GM19240 (cell line): ENCODE measurements at regions not wholly inside any gene's neighbourhood (a gene's known extent, or its start where the extent isn't known, plus 50 kb on each side); places are given as distances from the start of the nearest gene placed in this dataset.
"Not testable (repeated sequence)": the region's sequence is repeated elsewhere in the genome, so short reads cannot be mapped to it uniquely, and the experiment has no call there.

Experiments used
- DNase-seq: peaks from one replicate; pipeline ENCODE4 v3.0.0; 2011; ENCODE audit warnings: low spot score; ENCODE audit not compliant: insufficient read length

DNA sequence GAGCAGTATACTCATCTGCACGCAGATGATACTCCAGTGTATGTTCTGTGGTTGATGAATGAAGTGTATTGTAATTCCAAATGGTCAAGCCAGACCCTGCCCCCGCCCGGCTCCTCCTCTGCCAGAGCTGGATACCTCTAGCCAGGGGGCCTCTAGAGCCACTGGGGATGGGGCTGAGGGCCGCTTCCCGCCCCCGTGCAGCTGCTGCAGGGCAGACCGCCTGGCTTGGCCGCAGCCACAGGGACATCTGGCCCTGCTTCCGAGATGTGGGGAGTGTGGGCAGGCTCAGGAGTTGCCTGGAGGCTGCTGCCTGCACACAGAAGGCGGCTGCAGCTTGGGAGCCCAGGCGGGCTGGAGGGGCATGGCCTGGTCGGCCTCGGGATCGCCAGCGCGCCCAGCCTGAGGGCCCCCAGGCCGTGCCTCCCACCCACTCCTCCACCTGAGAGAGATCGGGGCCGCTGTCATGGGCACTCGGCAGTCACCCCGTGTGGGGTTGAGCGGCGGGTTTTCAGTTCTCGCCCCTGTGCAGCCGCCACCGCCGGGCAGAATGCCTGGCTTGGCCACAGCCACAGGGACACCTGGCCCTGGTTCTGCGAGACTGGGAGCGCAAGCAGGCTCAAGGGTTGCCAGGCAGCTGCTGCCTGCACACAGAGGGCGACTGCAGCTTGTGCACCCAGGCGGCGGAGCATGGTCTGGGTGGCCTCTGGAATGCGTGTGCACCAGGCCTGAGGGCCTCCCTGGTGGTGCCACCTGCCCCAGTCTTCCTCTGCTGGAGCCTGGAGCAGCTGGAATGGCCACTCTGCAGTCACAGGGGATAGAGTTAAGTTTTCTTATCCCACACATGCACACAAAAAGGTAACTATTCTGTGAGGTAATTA, 1643.7 kb downstream of the SPATA31A7 start:
- not testable (repeated sequence) for DNase-seq

DNA sequence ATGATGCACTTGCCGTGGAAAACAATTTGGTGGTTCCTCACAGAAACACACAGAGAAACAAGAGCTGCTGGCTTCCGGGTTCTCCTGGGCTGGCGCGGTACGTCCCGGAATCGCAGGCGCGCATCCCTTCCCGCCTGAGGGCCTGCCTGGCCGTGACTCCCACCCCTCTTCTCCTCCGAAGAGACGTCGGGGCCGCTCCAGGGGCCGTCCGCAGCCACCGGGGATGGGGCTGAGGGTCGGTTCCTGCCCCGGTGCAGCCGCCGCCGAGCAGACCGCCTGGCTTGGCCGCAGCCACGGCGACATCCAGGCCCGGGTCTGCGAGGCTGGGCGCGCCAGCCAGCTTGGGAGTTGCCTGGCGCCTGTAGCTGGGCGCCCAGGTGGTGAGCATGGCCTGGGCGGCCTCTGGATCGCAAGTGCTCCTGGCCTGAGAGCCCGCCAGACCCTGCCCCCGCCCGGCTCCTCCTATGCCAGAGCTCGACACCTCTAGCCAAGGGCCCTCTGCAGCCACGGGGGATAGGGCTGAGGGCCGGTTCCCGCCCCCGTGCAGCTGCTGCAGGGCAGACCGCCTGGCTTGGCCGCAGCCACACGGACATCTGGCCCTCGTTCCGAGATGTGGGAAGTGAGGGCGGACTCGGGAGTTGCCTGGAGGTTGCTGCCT, 1647.5 kb downstream of the SPATA31A7 start:
- not testable (repeated sequence) for DNase-seq

DNA sequence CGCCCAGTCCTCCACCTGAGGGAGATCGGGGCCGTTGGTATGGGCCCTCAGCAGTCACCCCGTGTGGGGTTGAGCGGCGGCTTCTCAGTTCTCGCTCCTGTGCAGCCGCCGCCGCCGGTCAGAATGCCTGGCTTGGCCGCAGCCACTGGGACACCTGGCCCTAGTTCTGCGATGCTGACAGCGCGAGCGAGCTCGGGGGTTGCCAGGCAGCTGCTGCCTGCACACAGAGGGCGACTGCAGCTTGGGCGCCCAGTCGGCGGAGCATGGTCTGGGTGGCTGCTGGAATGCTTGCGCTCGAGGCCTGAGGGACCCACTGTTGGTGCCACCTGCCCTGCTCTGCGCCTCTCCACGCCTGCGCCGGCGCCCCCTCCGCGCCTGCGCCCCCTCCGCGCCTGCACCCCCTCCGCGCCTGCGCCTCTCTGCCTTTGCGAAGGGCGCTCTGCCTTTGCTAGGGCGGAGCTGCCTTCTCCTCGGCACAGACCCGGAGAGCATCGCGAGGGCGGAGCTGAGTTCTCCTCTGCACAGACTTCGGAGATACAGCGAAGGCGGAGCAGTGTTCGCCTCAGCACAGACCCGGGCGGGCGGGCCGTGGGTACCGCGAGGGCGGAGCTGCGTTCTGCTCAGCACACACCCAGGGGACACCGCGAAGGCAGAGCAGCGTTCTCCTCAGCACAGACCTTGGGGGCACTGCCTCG, 1648.3 kb downstream of the SPATA31A7 start:
- DNase-seq, result peak; percentile 37

DNA sequence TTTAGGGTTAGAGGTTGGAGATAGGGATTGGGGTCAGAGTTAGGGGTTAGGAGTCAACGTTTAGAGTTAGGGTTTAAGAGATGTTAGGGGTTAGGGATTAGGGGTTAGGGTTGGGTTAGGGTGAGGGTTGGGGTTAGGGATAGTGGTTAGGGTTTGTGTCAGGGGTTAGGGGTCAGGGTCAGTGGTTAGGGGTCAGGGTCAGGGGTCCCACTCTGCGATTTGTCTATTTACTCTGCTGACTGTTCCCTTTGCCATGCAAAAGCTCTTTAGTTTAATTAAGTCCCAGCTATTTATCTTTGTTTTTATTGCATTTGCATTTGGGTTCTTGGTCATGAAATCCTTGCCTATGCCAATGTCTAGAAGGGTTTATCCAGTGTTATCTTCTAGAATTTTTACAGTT, 1649.3 kb downstream of the SPATA31A7 start:
- DNase-seq, result not testable (repeated sequence)

DNA sequence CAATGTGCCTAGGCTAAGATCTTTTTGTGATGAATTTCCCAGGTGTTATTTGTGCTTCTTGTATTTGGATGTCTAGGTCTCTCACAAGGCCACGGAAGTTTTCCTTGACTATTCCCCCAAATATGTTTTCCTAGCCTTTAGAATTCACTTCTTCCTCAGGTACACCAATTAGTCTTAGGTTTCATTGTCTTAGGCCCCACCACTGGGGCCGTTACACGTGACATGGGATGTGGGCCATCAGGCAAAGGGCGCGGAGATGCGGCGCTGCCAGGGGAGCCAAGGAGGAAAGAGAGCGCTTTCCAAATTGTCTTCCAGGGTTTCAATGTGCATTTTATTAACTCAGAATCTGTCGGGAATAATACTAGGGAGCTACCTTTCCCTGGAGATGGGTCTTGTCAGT, 1653.3 kb downstream of the SPATA31A7 start:
- not testable (repeated sequence) for DNase-seq

DNA sequence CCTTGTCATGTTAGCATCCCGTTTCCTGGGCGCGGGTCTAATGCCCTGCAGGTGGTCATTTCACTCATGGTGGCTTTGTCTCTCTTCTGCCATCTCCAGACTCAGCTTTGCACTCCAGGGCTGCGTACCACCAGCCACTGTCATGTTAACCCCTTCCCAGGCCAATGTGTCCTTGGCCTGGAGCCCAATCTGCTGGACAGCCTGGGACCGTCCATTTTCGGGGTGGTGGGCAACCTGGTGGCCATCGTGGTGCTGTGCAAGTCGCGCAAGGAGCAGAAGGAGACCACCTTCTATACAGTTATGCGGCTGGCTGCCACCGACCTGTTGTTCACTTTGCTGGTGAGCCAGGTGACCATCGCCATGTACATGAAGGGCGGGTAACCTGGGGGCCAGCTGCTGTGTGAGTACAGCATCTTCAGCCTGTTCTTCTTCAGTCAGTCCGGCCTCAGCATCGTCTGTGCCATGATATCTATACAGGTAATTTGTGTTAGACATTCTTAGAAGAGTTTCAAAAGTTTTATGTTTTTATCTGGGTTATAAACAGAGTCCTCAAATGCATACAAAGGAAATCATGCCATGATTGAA, 1654.0 kb downstream of the SPATA31A7 start:
- not testable (repeated sequence) for DNase-seq

DNA sequence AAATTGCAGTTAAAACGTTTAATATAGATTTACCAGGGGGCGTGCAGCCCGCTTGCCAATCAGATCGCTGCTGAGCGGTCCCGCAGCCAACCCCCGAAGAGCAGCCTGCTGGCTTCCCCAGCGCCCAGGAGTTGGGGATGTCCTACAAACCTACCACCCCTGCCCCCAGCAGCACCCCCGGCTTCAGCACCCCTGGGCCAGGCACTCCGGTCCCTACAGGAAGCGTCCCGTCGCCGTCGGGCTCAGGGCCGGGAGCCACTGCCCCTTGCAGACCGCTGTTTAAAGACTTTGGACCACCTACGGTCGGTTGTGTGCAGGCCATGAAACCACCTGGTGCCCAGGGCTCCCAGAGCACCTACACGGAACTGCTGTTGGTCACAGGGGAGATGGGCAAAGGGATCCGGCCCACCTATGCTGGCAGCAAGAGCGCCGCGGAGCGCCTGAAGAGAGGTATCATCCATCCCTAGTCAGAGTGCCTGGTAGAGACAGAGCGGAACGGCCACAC, 1654.9 kb downstream of the SPATA31A7 start:
- DNase-seq, result not testable (repeated sequence)

DNA sequence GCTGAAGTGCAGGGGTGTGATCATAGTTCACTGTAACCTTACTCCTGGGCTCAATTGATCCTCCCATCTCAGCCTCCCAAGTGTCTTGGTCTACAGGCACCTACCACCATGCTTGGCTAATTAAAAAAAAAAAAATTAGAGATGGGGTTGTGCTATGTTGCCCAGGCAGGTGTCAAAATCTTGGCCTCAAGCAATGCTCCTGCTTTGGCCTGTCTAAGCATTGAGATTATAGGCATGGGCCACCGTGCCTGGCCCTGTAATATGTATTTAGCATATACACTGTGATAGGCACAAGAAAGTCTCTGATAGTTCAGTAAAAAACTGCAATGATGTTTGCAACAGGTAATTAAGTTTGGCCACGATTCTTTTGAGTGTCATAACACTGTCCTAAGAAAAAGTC, 1658.4 kb downstream of the SPATA31A7 start:
- DNase-seq, result not testable (repeated sequence)

DNA sequence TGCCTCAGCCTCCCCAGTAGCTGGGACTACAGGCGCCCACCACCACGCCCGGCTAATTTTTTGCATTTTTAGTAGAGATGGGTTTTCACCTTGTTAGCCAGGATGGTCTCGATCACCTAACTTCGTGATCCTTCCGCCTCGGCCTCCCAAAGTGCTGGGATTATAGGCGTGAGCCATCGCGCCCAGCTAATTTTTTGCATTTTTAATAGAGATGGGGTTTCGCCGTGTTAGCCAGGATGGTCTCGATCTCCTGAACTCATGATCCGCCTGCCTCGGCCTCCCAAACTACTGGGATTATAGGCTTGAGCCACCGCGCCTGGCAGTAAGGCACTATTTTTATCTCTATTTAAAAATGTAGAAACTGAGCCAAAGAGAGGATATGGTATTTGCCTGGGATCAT, 1660.2 kb downstream of the SPATA31A7 start:
- not testable (repeated sequence) for DNase-seq

DNA sequence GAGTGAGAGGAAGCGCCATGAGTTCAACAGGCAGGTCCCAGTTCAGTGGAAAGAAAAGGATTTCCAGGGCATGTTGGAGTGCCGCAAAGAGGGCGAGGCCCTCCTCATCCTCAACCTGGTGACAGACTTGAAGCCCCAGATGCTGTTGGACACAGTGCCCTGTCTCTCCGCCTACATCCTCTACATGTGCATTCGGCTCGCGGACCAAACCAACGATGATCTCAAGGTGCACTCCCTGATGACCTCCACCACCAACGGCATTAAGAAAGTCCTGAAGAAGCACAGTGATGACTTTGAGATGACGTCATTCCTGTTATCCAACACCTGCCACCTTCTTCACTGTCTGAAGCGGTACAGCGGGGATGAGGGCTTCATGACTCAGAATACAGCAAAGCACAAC, 1667.4 kb downstream of the SPATA31A7 start:
- DNase-seq, result not testable (repeated sequence)

DNA sequence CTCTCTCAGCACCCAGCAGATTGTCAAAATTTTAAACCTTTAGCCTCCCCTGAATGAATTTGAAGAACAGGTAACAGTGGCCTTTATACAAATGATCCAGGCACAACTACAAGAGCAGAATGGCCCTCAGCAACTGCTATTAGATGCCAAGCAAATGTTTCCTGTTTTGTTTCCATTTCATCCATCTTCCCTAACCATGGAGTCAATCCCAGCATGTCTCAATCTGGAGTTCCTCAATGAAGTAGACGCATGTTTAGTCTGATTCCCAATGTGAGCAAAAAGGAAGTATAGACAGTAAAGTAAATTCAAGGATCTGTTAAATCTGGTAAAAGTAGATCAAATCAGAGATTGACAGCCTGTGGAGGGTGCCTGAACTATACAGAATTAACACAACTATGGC, 1668.4 kb downstream of the SPATA31A7 start:
- DNase-seq, result not testable (repeated sequence)

DNA sequence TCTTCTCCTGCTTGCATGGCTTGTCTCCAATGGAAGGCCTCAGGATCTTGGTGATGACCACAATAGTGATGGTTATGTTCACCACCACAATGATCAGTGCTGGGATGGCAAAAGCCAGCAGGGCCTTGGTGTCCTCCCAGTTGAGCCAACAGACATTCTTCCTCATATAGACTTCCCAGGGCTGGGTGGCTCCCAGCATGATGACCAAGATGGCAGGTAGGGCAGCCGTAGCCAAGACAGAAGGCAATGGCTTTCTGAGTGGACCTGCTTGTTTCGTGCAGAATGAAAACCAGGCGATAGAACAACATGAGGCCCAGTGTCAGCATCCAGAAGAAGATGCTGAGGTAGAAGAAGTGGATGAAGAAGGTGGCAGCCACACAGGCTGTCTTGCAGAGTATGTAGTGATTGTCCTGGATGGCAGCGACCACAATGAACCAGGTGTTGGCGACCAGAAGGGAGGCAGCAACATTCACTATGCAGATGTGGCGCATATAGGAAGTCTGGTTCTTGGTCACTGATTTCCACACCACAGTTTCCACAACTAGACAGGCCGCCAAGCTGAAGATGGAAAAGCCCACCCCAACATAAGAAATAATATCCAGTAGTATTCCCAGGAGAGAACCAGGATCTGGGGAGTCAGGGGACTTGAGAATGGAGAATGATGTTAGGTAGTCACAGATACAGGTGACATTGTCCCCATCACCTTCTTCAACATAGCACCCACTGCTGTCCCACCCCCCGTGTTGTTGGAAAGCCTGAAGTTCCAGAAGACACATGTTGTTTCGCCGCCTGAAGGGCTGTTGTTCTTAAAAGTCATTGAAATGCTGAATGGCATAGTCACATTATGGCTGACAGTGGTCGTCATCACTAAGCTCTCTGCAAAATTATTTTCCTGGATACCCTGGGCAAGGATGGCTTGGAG, 1671.4 kb downstream of the SPATA31A7 start:
- not testable (repeated sequence) for DNase-seq

DNA sequence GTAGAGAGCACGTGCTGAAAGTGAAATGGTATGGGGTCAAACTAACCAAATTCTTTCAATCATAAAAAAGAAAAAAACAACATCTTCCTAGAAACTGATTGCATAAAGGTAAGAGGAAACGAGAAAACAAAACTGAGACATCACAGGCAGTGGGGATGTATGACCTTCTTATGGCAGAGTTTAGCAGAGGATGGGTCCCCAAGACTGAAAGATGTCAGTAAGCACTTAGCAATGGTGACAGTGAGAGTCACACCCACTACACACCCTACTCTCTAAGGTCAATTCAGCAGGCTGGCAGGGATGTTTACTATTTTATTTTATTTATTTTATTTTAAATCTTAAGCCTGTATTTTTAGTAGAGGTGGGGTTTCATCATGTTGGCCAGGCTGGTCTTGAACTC, 1672.3 kb downstream of the SPATA31A7 start:
- DNase-seq, result not testable (repeated sequence)

DNA sequence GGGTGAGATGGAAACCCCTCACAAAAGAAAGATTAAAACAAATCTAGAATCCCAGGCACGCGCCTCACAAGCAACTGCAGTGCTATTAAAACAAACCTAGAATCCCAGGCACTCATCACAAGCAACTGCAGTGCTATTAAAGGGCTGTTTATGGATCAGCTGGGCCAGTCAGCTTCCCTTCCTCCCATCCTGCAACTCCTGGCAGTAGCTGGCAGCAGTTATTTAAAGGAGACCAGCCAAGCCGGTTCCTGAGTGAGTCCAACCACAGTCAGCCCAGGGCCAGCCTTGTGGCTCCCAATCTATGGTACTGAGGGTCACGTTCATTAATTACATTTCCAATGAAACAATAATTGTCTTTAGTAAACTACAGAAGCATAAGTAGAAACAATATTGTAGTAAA, 1673.5 kb downstream of the SPATA31A7 start:
- DNase-seq, result not testable (repeated sequence)

DNA sequence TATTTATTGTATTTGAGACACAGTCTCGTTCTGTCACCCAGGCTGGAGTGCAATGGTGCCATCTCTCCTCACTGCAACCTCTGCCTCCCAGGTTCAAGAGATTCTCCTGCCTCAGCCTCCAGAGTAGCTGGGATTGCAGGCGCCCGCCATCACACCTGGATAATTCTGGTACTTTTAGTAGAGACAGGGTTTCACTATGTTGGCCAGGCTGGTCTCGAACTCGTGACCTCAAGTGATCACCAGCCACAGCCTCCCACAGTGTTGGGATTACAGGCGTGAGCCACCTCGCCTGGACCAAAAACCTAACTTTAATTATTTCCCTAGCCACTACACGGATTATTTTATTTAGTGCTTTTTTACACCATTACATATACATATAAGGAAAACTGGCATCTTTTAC, 1674.0 kb downstream of the SPATA31A7 start:
- not testable (repeated sequence) for DNase-seq

DNA sequence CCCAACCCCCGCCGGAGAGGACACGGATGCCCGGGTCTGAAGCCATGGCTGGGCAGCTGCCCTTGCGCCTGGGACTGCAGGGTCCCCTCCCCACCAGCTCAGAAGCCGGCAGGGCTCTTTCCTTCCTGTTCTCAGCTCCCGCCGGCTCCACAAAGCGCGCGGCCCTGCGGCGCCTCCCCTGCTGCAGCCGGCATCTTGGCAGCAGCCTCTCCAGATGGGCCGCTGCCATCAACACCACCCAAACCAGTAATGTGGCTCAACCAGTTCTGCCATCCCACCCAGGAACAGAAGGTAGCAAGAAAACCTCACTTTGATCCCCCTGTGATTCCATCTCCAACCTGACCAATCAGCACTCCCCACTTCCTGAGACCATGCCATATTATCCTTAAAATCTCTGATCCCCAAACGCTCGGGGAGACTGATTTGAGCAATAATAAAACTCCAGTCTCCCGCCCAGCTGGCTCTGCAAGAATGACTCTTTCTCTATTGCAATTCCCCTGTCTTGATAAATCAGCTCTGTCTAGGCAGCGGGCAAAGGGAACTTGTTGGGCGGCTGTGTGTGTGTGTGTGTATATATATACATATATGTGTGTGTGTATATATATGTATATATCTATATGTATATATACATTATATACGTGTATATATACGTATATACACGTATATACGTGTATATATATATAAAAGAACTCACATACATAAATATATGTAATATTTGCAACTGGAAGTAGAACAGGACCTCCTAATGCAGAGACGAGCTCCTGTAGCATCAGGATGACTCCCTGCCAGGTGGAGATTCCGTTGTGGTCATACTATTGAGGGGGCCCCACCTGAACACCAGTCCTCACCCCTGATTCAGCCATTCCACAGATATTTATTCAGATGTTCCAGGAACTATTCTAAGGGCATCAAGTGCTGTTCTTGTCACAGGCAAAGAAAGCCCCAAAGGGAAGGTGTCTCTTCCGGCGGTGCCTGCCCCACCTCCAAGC, 1674.9 kb downstream of the SPATA31A7 start:
- DNase-seq, result not testable (repeated sequence)

DNA sequence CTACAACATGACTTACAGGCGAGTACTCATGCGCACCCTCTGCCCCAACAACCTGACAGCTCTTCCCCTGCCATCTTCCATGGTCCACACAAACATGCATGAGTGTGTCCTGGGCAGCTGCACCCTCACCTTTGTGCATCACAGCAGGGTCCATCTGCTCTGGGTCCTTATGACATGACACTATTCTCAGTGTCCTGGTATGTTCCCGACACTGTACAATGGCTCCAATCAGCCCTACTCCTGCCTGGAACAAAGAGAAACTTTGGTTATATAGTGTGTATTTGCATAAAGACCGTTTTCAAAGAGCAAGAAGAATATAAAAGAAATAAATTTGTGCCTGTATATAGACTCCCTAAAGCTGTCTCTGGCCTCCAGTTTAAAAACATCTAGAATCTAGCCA, 1679.2 kb downstream of the SPATA31A7 start:
- DNase-seq, result not testable (repeated sequence)

DNA sequence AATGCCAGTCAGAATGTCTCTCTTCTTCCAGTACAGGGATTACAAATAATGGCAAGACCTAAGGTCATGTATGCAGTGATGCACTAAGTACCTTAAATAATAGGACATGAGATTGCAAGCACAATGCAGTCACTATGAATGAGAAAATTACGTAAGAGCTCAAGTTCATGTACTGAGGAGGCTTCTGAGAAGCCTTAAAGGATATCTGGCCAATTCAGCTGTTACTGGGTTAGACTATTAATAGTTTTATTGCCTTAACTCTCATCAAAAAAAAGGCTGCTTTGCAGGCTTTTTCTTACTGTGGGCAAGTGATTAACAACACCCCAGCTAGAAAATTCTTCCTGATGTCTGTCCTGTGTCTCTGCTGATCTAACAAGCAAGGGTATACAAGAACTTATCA, 1681.9 kb downstream of the SPATA31A7 start:
- not testable (repeated sequence) for DNase-seq

DNA sequence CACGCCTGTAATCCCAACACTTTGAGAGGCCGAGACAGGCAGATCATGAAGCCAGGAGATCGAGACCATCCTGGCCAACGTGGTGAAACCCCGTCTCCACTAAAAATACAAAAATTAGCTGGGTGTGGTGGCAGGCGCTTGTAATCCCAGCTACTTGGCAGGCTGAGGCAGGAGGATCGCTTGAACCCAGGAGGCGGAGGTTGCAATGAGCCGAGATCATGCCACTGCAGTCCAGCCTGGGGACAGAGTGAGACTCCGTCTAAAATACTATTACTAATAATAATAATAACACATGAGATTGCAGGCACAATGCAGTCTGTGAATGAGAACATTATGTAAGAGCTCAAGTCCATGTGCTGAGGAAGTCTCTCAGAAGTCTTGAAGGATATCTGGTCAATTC, 1684.4 kb downstream of the SPATA31A7 start:
- DNase-seq, result not testable (repeated sequence)
